CD1c-positive myeloid dendritic cell (primary cell): ENCODE measurements at regions not wholly inside any gene's neighbourhood (a gene's known extent, or its start where the extent isn't known, plus 50 kb on each side); places are given as distances from the start of the nearest gene placed in this dataset.
"Not testable (repeated sequence)": the region's sequence is repeated elsewhere in the genome, so short reads cannot be mapped to it uniquely, and the experiment has no call there.

Experiments used
- DNase-seq: peaks from one replicate; pipeline ENCODE4 v3.0.0-alpha.2; 2016; ENCODE audit errors: extremely low spot score

- DNase-seq: no peak
Observed at GRCh38 chr14:40727107-40727506, 879.6 kb upstream of the LRFN5 start.

GRCh38 chr14:40713387-40713786, 893.3 kb upstream of the LRFN5 start:
- no peak for DNase-seq

GRCh38 chr14:40697231-40697630, 909.4 kb upstream of the LRFN5 start:
- no peak for DNase-seq

GRCh38 chr14:40694023-40694422, 912.7 kb upstream of the LRFN5 start:
- DNase-seq: no peak

- DNase-seq: no peak
Observed at GRCh38 chr14:40691066-40691465, 915.6 kb upstream of the LRFN5 start.

GRCh38 chr14:40685764-40686163, 920.9 kb upstream of the LRFN5 start:
- no peak for DNase-seq

GRCh38 chr14:40684328-40684727, 922.3 kb upstream of the LRFN5 start:
- no peak for DNase-seq

GRCh38 chr14:40682131-40682913, 924.4 kb upstream of the LRFN5 start:
- DNase-seq: no peak

GRCh38 chr14:40679256-40679655, 927.4 kb upstream of the LRFN5 start:
- no peak for DNase-seq

- not testable (repeated sequence) for DNase-seq
Observed at GRCh38 chr14:40677206-40677605, 929.5 kb upstream of the LRFN5 start.

- DNase-seq: no peak
Observed at GRCh38 chr14:40674502-40674901, 932.2 kb upstream of the LRFN5 start.

GRCh38 chr14:40656311-40656710, 950.4 kb upstream of the LRFN5 start:
- DNase-seq: no peak

- DNase-seq: no peak
Observed at GRCh38 chr14:40652089-40652691, 954.5 kb upstream of the LRFN5 start.

GRCh38 chr14:40630471-40630870, 976.2 kb upstream of the LRFN5 start:
- DNase-seq: no peak

GRCh38 chr14:40629551-40630137, 977.0 kb upstream of the LRFN5 start:
- DNase-seq: not testable (repeated sequence)

GRCh38 chr14:40629144-40629543, 977.5 kb upstream of the LRFN5 start:
- no peak for DNase-seq

- DNase-seq: no peak
Observed at GRCh38 chr14:40623643-40624042, 983.0 kb upstream of the LRFN5 start.

GRCh38 chr14:40618225-40618898, 988.3 kb upstream of the LRFN5 start:
- no peak for DNase-seq

GRCh38 chr14:40616579-40616978, 990.1 kb upstream of the LRFN5 start:
- no peak for DNase-seq

- DNase-seq: no peak
Observed at GRCh38 chr14:40601063-40601462, 1005.6 kb upstream of the LRFN5 start.

GRCh38 chr14:40599725-40600124, 1007.0 kb upstream of the LRFN5 start:
- no peak for DNase-seq

- DNase-seq: no peak
Observed at GRCh38 chr14:40581264-40581663, 1025.4 kb upstream of the LRFN5 start.
